ENCODE measurements at regions not wholly inside any gene's neighbourhood (a gene's known extent, or its start where the extent isn't known, plus 50 kb on each side); places are given as distances from the start of the nearest gene placed in this dataset.
"Not testable (repeated sequence)": the region's sequence is repeated elsewhere in the genome, so short reads cannot be mapped to it uniquely, and the experiment has no call there.

- DNase-seq (ENCODE audit: low spot score) = no peak
Measured at GRCh38 chr5:163950248-163950647, 444.8 kb downstream of the MAT2B start.

- DNase-seq (ENCODE audit: low spot score) = no peak
Measured at GRCh38 chr5:163951069-163951468, 445.6 kb downstream of the MAT2B start.

GRCh38 chr5:163953901-163954300, 448.5 kb downstream of the MAT2B start:
- DNase-seq (ENCODE audit: low spot score) = no peak

- not testable (repeated sequence) for DNase-seq (ENCODE audit: low spot score)
Measured at GRCh38 chr5:163961230-163961629, 455.8 kb downstream of the MAT2B start.

GRCh38 chr5:163963881-163964280, 458.5 kb downstream of the MAT2B start:
- DNase-seq (ENCODE audit: low spot score) = no peak

GRCh38 chr5:163964671-163965070, 459.3 kb downstream of the MAT2B start:
- DNase-seq (ENCODE audit: low spot score) = no peak

GRCh38 chr5:163967268-163967667, 461.8 kb downstream of the MAT2B start:
- DNase-seq (ENCODE audit: low spot score) = no peak

GRCh38 chr5:163968651-163969050, 463.2 kb downstream of the MAT2B start:
- DNase-seq (ENCODE audit: low spot score) = no peak

GRCh38 chr5:163976696-163977095, 471.3 kb downstream of the MAT2B start:
- DNase-seq (ENCODE audit: low spot score) = no peak

- DNase-seq (ENCODE audit: low spot score) = no peak
Measured at GRCh38 chr5:163978897-163979296, 473.5 kb downstream of the MAT2B start.

GRCh38 chr5:163988566-163988965, 483.1 kb downstream of the MAT2B start:
- DNase-seq (ENCODE audit: low spot score) = no peak

- DNase-seq (ENCODE audit: low spot score) = no peak
Measured at GRCh38 chr5:163993126-163993525, 487.7 kb downstream of the MAT2B start.

GRCh38 chr5:163995206-163995605, 489.8 kb downstream of the MAT2B start:
- no peak for DNase-seq (ENCODE audit: low spot score)

- no peak for DNase-seq (ENCODE audit: low spot score)
Measured at GRCh38 chr5:163997965-163998364, 492.5 kb downstream of the MAT2B start.

GRCh38 chr5:164000241-164000640, 494.8 kb downstream of the MAT2B start:
- no peak for DNase-seq (ENCODE audit: low spot score)

- DNase-seq (ENCODE audit: low spot score) = no peak
Measured at GRCh38 chr5:164000819-164001218, 495.4 kb downstream of the MAT2B start.

GRCh38 chr5:164002214-164002613, 496.8 kb downstream of the MAT2B start:
- no peak for DNase-seq (ENCODE audit: low spot score)

- no peak for DNase-seq (ENCODE audit: low spot score)
Measured at GRCh38 chr5:164002628-164003027, 497.2 kb downstream of the MAT2B start.

- DNase-seq (ENCODE audit: low spot score) = no peak
Measured at GRCh38 chr5:164005071-164005470, 499.7 kb downstream of the MAT2B start.

GRCh38 chr5:164007064-164007463, 501.6 kb downstream of the MAT2B start:
- no peak for DNase-seq (ENCODE audit: low spot score)

- DNase-seq (ENCODE audit: low spot score) = no peak
Measured at GRCh38 chr5:164009621-164010020, 504.2 kb downstream of the MAT2B start.

- no peak for DNase-seq (ENCODE audit: low spot score)
Measured at GRCh38 chr5:164010900-164011299, 505.5 kb downstream of the MAT2B start.

- DNase-seq (ENCODE audit: low spot score) = no peak
Measured at GRCh38 chr5:164012371-164012770, 507.0 kb downstream of the MAT2B start.

GRCh38 chr5:164013077-164013670, 507.8 kb downstream of the MAT2B start:
- DNase-seq (ENCODE audit: low spot score) = peak; percentile 11

- DNase-seq (ENCODE audit: low spot score) = no peak
Measured at GRCh38 chr5:164020116-164020515, 514.7 kb downstream of the MAT2B start.
